HG03432 (cell line): ENCODE measurements at regions not wholly inside any gene's neighbourhood (a gene's known extent, or its start where the extent isn't known, plus 50 kb on each side); places are given as distances from the start of the nearest gene placed in this dataset.
A peak's percentile ranks its signal among the peaks of the same experiment; 100 is the strongest.
"Not testable (repeated sequence)": the region's sequence is repeated elsewhere in the genome, so short reads cannot be mapped to it uniquely, and the experiment has no call there.

Experiments used
- ATAC-seq: cut with Tn5 transposase; IDR thresholded peaks from one replicate; pipeline ENCODE4 v1.9.1; 2021; ENCODE audit warnings: mild to moderate bottlenecking, moderate library complexity; ENCODE audit not compliant: unreplicated experiment

GRCh38 chr3:191078913-191079312, 120.1 kb upstream of the OSTN start:
- ATAC-seq: not testable (repeated sequence)

- ATAC-seq: no peak
Observed at GRCh38 chr3:191076903-191077552, 122.0 kb upstream of the OSTN start.

- ATAC-seq: no peak
Observed at GRCh38 chr3:191074511-191074910, 124.5 kb upstream of the OSTN start.

GRCh38 chr3:191070762-191071403, 128.2 kb upstream of the OSTN start:
- no peak for ATAC-seq

GRCh38 chr3:191070201-191070600, 128.8 kb upstream of the OSTN start:
- ATAC-seq: no peak

GRCh38 chr3:191068946-191069813, 129.9 kb upstream of the OSTN start:
- ATAC-seq: no peak

GRCh38 chr3:191066669-191067068, 132.4 kb upstream of the OSTN start:
- peak; percentile 47 for ATAC-seq

- no peak for ATAC-seq
Observed at GRCh38 chr3:191065181-191065805, 133.7 kb upstream of the OSTN start.

- no peak for ATAC-seq
Observed at GRCh38 chr3:191051037-191051436, 148.0 kb upstream of the OSTN start.

GRCh38 chr3:191047930-191048329, 151.1 kb upstream of the OSTN start:
- no peak for ATAC-seq

GRCh38 chr3:191030929-191031328, 168.1 kb upstream of the OSTN start:
- no peak for ATAC-seq

GRCh38 chr3:191030491-191030890, 168.0 kb upstream of the GMNC start:
- ATAC-seq: no peak

GRCh38 chr3:191026746-191027145, 164.3 kb upstream of the GMNC start:
- no peak for ATAC-seq

GRCh38 chr3:191020730-191021396, 158.4 kb upstream of the GMNC start:
- no peak for ATAC-seq

- no peak for ATAC-seq
Observed at GRCh38 chr3:191019855-191020254, 157.4 kb upstream of the GMNC start.

- ATAC-seq: not testable (repeated sequence)
Observed at GRCh38 chr3:191015960-191016359, 153.5 kb upstream of the GMNC start.

GRCh38 chr3:191008074-191008473, 145.6 kb upstream of the GMNC start:
- ATAC-seq: peak; percentile 71

GRCh38 chr3:191005790-191006189, 143.3 kb upstream of the GMNC start:
- ATAC-seq: peak; percentile 84

GRCh38 chr3:191003742-191004141, 141.2 kb upstream of the GMNC start:
- ATAC-seq: no peak

- no peak for ATAC-seq
Observed at GRCh38 chr3:190996181-190996775, 133.8 kb upstream of the GMNC start.
